ENCODE measurements at regions not wholly inside any gene's neighbourhood (a gene's known extent, or its start where the extent isn't known, plus 50 kb on each side); places are given as distances from the start of the nearest gene placed in this dataset.

GRCh38 chr17:63156986-63157385 lies 191.0 kb downstream of the TANC2 start (continued):
- no peak for TF ChIP-seq SIN3A (IDR thresholded peaks at IDR 0.05; ENCODE audit: borderline replicate concordance, low read depth, low read length)
- no peak for TF ChIP-seq CHD2 (IDR thresholded peaks at IDR 0.05; ENCODE audit: low read length, partially characterized antibody)
- TF ChIP-seq ELF1 (IDR thresholded peaks at IDR 0.05) = no peak
- TF ChIP-seq MXI1 (IDR thresholded peaks at IDR 0.05; ENCODE audit: low read depth, low read length) = no peak

GRCh38 chr17:63162406-63163157 lies 196.5 kb downstream of the TANC2 start:
- H3K4me1 ChIP-seq (ENCODE audit: control insufficient read depth in 1 of 2, insufficient read depth in 2 of 2, low read depth in 1 of 2, low read length in 1 of 2) = no peaks in the 10 kb centered on the region; a peak in 2 of 4 replicates
- POLR2A ChIA-PET = no interaction called here
- CTCF ChIA-PET = interaction anchor here (0.9 to 2.0 kb wide), 3 partner anchors 9 to 244 kb away, joined by 3 to 5 read pairs (median 3); no protein-coding TSS in a partner anchor
- H3K9me3 ChIP-seq = no peaks in the 10 kb centered on the region
- peaks cover 4 to 9% of the 10 kb centered on the region in 2 experiments for H3K36me3 ChIP-seq (replicated peaks in 1 of 2; ENCODE audit: control insufficient read depth in 1 of 2, insufficient read depth in 2 of 2, low read length in 1 of 2)
- DNase-seq = no peak
- no peaks in the 10 kb centered on the region for H4K20me1 ChIP-seq (ENCODE audit: insufficient read depth)
- H3K27ac ChIP-seq (ENCODE audit: low read depth in 2 of 2, low read length in 1 of 2) = no peak overlapping the region
- no peaks in the 10 kb centered on the region for H3F3A ChIP-seq (replicated peaks; ENCODE audit: insufficient read depth)
- no peak overlapping the region for H3K4me3 ChIP-seq (ENCODE audit: low read depth in 2 of 2, low read length in 1 of 2)
- no peak overlapping the region for H2AFZ ChIP-seq (ENCODE audit: low read depth)
- WGBS (ENCODE audit: low lambda C conversion rate) = 94% methylated on average over 5 of the region's 5 CpGs
- no peak overlapping the region for H3K4me2 ChIP-seq
- no peaks in the 10 kb centered on the region for H3K27me3 ChIP-seq (ENCODE audit: insufficient read depth)
- TF ChIP-seq EP300 (IDR thresholded peaks at IDR 0.05; ENCODE audit: borderline replicate concordance in 1 of 2, low read depth in 1 of 2, low read length in 1 of 2) = no peak
- TF ChIP-seq RAD21 (IDR thresholded peaks at IDR 0.05; ENCODE audit: low read length) = no peak
- TF ChIP-seq NRF1 (IDR thresholded peaks at IDR 0.05; ENCODE audit: low read depth, low read length) = no peak
- no peak for TF ChIP-seq SMC3 (IDR thresholded peaks at IDR 0.05; ENCODE audit: low read depth, low read length)
- TF ChIP-seq TCF12 (IDR thresholded peaks at IDR 0.05) = no peak
- TF ChIP-seq USF2 (IDR thresholded peaks at IDR 0.05; ENCODE audit: borderline replicate concordance, low read depth, low read length) = no peak
- no peak for TF ChIP-seq TAF1 (IDR thresholded peaks at IDR 0.05; ENCODE audit: borderline replicate concordance, low read depth, low read length)
- no peak for TF ChIP-seq IRF3 (IDR thresholded peaks at IDR 0.05; ENCODE audit: low read depth, low read length)
- TF ChIP-seq TEAD4 (IDR thresholded peaks at IDR 0.05; ENCODE audit: borderline replicate concordance, insufficient read depth) = no peak
- TF ChIP-seq GATA2 (CRISPR knock-in tag; IDR thresholded peaks at IDR 0.05) = no peak
- TF ChIP-seq POLR2AphosphoS5 (IDR thresholded peaks at IDR 0.05; ENCODE audit: low read depth, low read length) = no peak
- no peak for TF ChIP-seq MEF2A (IDR thresholded peaks at IDR 0.05; ENCODE audit: borderline replicate concordance, low read depth)
- no peak for TF ChIP-seq ELF1 (IDR thresholded peaks at IDR 0.05)
- TF ChIP-seq, protein P1, sequence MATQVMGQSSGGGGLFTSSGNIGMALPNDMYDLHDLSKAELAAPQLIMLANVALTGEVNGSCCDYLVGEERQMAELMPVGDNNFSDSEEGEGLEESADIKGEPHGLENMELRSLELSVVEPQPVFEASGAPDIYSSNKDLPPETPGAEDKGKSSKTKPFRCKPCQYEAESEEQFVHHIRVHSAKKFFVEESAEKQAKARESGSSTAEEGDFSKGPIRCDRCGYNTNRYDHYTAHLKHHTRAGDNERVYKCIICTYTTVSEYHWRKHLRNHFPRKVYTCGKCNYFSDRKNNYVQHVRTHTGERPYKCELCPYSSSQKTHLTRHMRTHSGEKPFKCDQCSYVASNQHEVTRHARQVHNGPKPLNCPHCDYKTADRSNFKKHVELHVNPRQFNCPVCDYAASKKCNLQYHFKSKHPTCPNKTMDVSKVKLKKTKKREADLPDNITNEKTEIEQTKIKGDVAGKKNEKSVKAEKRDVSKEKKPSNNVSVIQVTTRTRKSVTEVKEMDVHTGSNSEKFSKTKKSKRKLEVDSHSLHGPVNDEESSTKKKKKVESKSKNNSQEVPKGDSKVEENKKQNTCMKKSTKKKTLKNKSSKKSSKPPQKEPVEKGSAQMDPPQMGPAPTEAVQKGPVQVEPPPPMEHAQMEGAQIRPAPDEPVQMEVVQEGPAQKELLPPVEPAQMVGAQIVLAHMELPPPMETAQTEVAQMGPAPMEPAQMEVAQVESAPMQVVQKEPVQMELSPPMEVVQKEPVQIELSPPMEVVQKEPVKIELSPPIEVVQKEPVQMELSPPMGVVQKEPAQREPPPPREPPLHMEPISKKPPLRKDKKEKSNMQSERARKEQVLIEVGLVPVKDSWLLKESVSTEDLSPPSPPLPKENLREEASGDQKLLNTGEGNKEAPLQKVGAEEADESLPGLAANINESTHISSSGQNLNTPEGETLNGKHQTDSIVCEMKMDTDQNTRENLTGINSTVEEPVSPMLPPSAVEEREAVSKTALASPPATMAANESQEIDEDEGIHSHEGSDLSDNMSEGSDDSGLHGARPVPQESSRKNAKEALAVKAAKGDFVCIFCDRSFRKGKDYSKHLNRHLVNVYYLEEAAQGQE (IDR thresholded peaks at IDR 0.05; ENCODE audit: low read depth, low read length) = no peak
- TF ChIP-seq GABPA (IDR thresholded peaks at IDR 0.05; ENCODE audit: low read depth) = no peak
- TF ChIP-seq ZBTB33 (IDR thresholded peaks at IDR 0.05; ENCODE audit: borderline replicate concordance, low read depth) = no peak
- no peak for TF ChIP-seq MXI1 (IDR thresholded peaks at IDR 0.05; ENCODE audit: low read depth, low read length)
- no peak for TF ChIP-seq JUND (IDR thresholded peaks at IDR 0.05)
- H3K79me2 ChIP-seq (ENCODE audit: insufficient read depth) = peaks cover 76% of the 10 kb centered on the region
- H3K9ac ChIP-seq = no peak overlapping the region
- H3K9me2 ChIP-seq = no peaks in the 10 kb centered on the region
